ELF-1 (cell line): ENCODE measurements at regions not wholly inside any gene's neighbourhood (a gene's known extent, or its start where the extent isn't known, plus 50 kb on each side); places are given as distances from the start of the nearest gene placed in this dataset.

Experiments
- DNase-seq: peaks from one replicate; pipeline ENCODE4 v3.0.0-alpha.2; 2016; ENCODE audit warnings: low read depth, low spot score

- no peak for DNase-seq
Measured at GRCh38 chr3:66165660-66166059, 55.1 kb upstream of the SLC25A26 start.

GRCh38 chr3:66164155-66164554, 56.6 kb upstream of the SLC25A26 start:
- no peak for DNase-seq

GRCh38 chr3:66163222-66163621, 57.6 kb upstream of the SLC25A26 start:
- no peak for DNase-seq

GRCh38 chr3:66162766-66163165, 58.0 kb upstream of the SLC25A26 start:
- no peak for DNase-seq

- DNase-seq = no peak
Measured at GRCh38 chr3:66158933-66159683, 61.7 kb upstream of the SLC25A26 start.

GRCh38 chr3:66154444-66154861, 66.3 kb upstream of the SLC25A26 start:
- DNase-seq = no peak

GRCh38 chr3:66153481-66154443, 67.0 kb upstream of the SLC25A26 start:
- DNase-seq = peak; percentile 18

GRCh38 chr3:66152336-66152735, 68.5 kb upstream of the SLC25A26 start:
- DNase-seq = no peak

GRCh38 chr3:66150977-66151376, 69.8 kb upstream of the SLC25A26 start:
- DNase-seq = no peak

GRCh38 chr3:66149269-66149668, 71.5 kb upstream of the SLC25A26 start:
- DNase-seq = no peak

GRCh38 chr3:66145408-66145733, 75.4 kb upstream of the SLC25A26 start:
- no peak for DNase-seq

GRCh38 chr3:66144568-66145407, 76.0 kb upstream of the SLC25A26 start:
- no peak for DNase-seq

- DNase-seq = no peak
Measured at GRCh38 chr3:66142079-66142478, 78.7 kb upstream of the SLC25A26 start.

GRCh38 chr3:66140743-66141372, 79.9 kb upstream of the SLC25A26 start:
- DNase-seq = no peak

- DNase-seq = no peak
Measured at GRCh38 chr3:66140106-66140505, 80.7 kb upstream of the SLC25A26 start.

GRCh38 chr3:66139415-66139814, 81.4 kb upstream of the SLC25A26 start:
- DNase-seq = no peak

GRCh38 chr3:66138336-66139313, 82.2 kb upstream of the SLC25A26 start:
- DNase-seq = peak; percentile 69

GRCh38 chr3:66136597-66136996, 84.2 kb upstream of the SLC25A26 start:
- DNase-seq = no peak

GRCh38 chr3:66133853-66134445, 86.9 kb upstream of the SLC25A26 start:
- DNase-seq = no peak
